Tibial nerve (tissue), 4 donors: ENCODE measurements at regions not wholly inside any gene's neighbourhood (a gene's known extent, or its start where the extent isn't known, plus 50 kb on each side); places are given as distances from the start of the nearest gene placed in this dataset.

Experiments
- DNase-seq, 2 donors: peaks; one replicate each; pipeline ENCODE4 v3.0.0-alpha.2; 2019; ENCODE audit warnings: low spot score in 2 of 2
- H3K27ac ChIP-seq, 4 donors: fragments of 200-600 bp; sonication (generic) in 3 of 4; one replicate each; pipeline ENCODE4 v1.5.1; 2017 to 2019; ENCODE audit warnings: mild to moderate bottlenecking in 1 of 4
- H3K27me3 ChIP-seq, 2 donors: fragments of 200-600 bp; sonication (generic) in 1 of 2; one replicate each; pipeline versions ENCODE4 v1.5.1 to v1.6.0; 2017 to 2019
- H3K36me3 ChIP-seq, 3 donors: fragments of 200-600 bp; sonication (generic); one replicate each; pipeline ENCODE4 v1.5.1; 2018 to 2019
- H3K4me1 ChIP-seq, 4 donors: fragments of 200-600 bp; sonication (generic) in 3 of 4; one replicate each; pipeline ENCODE4 v1.5.1; 2017 to 2019
- H3K4me3 ChIP-seq, 4 donors: fragments of 200-600 bp; sonication (generic) in 3 of 4; one replicate each; pipeline ENCODE4 v1.5.1; 2017 to 2019; ENCODE audit warnings: mild to moderate bottlenecking in 1 of 4, moderate library complexity in 1 of 4
- H3K9me3 ChIP-seq, 4 donors: fragments of 200-600 bp; sonication (generic) in 3 of 4; one replicate each; pipeline ENCODE4 v1.5.1; 2017 to 2019
- CTCF ChIP-seq, 5 experiments: fragments of 200-600 bp in 3 of 5; fragments of 450-650 bp in 2 of 5; sonication (generic) in 3 of 5; IDR thresholded peaks; one replicate each; pipeline ENCODE4 v1.5.1; 2016 to 2019; ENCODE audit warnings: antibody characterized with exemption in 5 of 5, mild to moderate bottlenecking in 3 of 5, moderate library complexity in 2 of 5
- EP300 ChIP-seq, 2 donors: sonication (generic); formaldehyde crosslinking; IDR thresholded peaks; one replicate each; pipeline ENCODE4 v1.6.1; 2017; ENCODE audit warnings: antibody characterized with exemption in 2 of 2, mild to moderate bottlenecking in 1 of 2
- POLR2A ChIP-seq, 2 donors: fragments of 450-650 bp; IDR thresholded peaks; one replicate each; pipeline ENCODE4 v1.6.1; 2017; ENCODE audit warnings: antibody characterized with exemption in 2 of 2, mild to moderate bottlenecking in 2 of 2, moderate library complexity in 2 of 2
- WGBS, 2 donors: methylation state at CpG; one replicate each; pipeline ENCODE4 v1.1.5; 2018; 5-methylcytosine and 5-hydroxymethylcytosine counted together

DNA sequence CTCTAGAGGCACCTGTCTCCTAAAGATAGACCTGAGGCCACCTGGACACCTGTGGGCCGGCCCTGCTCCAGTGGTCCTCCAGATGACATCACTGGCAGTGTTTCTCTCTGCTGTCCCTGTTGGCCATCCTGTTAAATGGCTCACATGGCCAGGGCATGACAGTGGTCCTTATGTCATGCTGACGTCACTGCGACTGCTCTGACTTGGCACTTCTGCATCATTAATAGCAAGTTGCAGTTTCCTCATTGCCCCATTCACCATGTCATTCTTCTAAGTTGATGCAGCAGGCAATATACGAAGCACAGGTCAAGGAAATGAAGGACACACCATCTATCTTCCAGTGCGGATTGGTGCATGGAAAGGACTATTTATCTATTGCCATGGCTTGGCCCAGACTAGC, 1468.5 kb upstream of the TMEM132C start:
- WGBS, 2 donors: 84 to 92% methylated on average over 5 of the region's 5 CpGs
- DNase-seq: no peak
- no peak for TF ChIP-seq EP300 (IDR thresholded peaks at IDR 0.05)
- TF ChIP-seq POLR2A (IDR thresholded peaks at IDR 0.05): no peak
- no peak for TF ChIP-seq CTCF (IDR thresholded peaks at IDR 0.05)
- Histone ChIP-seq H3K27ac (no peak overlapping the region), H3K27me3 (no peaks in the 10 kb centered on the region), H3K36me3 (no peaks in the 10 kb centered on the region), H3K4me1 (no peaks in the 10 kb centered on the region), H3K4me3 (no peak overlapping the region), H3K9me3 (no peaks in the 10 kb centered on the region)

DNA sequence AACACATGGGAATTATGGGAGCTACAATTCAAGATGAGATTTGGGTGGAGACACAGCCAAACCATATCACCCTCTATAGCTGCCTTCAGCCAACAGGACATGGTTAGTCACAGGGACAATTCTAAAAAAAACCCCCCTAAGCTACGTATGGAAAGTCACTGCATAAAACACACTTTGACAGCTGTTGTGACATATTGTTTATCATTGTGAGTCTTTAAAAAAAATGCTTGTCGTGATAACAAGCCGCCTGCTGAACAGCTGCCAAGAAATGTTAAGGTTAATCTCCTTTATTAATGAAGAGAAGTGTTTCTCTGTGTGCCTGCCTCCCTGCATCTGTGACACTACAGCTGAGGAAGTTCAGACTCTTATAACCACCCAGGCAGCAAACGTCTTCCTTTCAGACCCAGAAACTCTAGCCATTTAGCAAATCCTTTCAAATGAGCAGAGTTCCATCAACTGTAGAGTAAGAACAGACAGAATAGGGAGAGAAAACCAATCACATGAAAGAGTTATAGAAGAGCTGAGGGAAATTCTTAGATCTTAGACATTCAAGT, 1459.6 kb upstream of the TMEM132C start:
- no peaks in the 10 kb centered on the region for H3K27me3 ChIP-seq
- no peak overlapping the region for H3K4me3 ChIP-seq
- WGBS, 2 donors: 21 to 34% methylated on average over 4 of the region's 4 CpGs
- no peak overlapping the region for H3K27ac ChIP-seq
- no peaks in the 10 kb centered on the region for H3K4me1 ChIP-seq
- no peak for DNase-seq
- TF ChIP-seq EP300 (IDR thresholded peaks at IDR 0.05): no peak
- TF ChIP-seq POLR2A (IDR thresholded peaks at IDR 0.05): no peak
- no peak for TF ChIP-seq CTCF (IDR thresholded peaks at IDR 0.05)
- no peaks in the 10 kb centered on the region for H3K36me3 ChIP-seq
- no peaks in the 10 kb centered on the region for H3K9me3 ChIP-seq

- Histone ChIP-seq H3K4me1 (no peaks in the 10 kb centered on the region), H3K36me3 (no peaks in the 10 kb centered on the region), H3K9me3 (no peaks in the 10 kb centered on the region), H3K27ac (no peak overlapping the region), H3K27me3 (no peaks in the 10 kb centered on the region), H3K4me3 (no peak overlapping the region)
- TF ChIP-seq POLR2A (IDR thresholded peaks at IDR 0.05) (no peak), CTCF (IDR thresholded peaks at IDR 0.05) (no peak), EP300 (IDR thresholded peaks at IDR 0.05) (no peak)
- 17 to 22% methylated on average over 3 of the region's 3 CpGs for WGBS, 2 donors
- no peak for DNase-seq
Measured at GRCh38 chr12:126811391-126811790, 1455.6 kb upstream of the TMEM132C start.

DNA sequence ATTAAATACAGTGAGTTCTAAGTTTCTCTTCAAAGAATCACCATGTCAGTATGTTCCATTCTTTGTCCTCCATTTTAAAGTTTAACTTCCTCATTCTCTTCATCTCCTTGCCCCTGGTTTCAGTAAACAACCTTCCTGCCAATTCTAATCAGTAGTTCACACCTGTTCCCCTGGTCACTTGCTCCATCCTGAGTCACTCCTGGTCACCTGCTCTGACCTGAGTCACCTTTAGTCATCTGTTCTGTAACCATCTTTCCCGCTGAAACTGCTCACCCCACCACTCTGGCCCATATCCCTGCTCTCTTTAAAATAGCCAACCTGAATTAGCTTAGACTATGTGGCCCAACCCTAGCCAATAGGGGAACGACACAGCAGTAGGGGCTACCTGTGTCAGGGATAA, 1447.4 kb upstream of the TMEM132C start:
- TF ChIP-seq POLR2A (IDR thresholded peaks at IDR 0.05) (no peak), CTCF (IDR thresholded peaks at IDR 0.05) (no peak), EP300 (IDR thresholded peaks at IDR 0.05) (no peak)

DNA sequence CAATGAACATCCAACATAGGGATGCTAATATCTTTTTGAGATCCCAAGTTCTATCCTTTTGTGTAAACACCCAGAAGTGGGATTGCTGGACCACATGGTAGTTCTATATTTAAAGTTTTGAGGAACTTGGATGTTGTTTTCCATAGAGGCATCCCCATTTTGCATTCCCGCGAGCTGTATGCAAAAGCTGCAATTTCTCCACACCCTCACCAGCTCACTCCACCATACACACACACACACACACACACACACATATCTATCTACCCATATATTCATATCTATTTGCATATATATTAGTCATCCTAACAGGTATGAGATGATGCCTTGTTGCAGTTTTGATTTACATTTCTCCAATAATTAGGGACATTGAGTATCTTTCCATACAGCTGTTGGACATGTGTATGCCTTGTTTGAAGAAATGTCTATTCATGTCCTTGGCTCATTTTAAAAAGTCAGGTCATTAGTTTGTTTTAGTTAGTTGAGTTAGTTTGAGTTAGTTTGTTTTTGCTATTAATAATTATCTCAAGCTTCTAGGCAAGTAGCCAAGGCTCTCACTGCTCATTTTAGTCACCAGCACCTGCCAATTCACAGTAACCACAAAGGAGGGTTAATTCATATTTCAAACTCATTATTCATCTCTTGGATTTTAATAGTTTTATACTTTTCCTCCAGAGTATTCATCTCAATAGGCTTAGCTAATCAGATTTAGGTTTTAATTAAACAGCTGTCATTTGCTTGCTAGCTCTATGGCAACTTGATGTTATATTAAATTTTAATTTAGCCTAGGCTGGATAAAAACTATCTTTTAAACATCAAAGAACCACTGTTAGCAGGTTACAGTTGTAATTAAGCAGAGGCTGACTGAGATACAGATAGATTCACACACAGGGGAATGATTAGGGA, 1435.9 kb upstream of the TMEM132C start:
- H3K36me3 ChIP-seq: no peaks in the 10 kb centered on the region
- no peak overlapping the region for H3K27ac ChIP-seq

More for the DNA sequence above, 1447.4 kb upstream of the TMEM132C start:
- no peak overlapping the region for H3K27ac ChIP-seq
- WGBS, 2 donors: 68 to 75% methylated on average over 2 of the region's 2 CpGs
- H3K4me3 ChIP-seq: no peak overlapping the region
- H3K9me3 ChIP-seq: peaks cover 0 to 20% (median 0%) of the 10 kb centered on the region in 4 donors
- H3K27me3 ChIP-seq: no peaks in the 10 kb centered on the region
- H3K36me3 ChIP-seq: no peaks in the 10 kb centered on the region
- DNase-seq: no peak
- H3K4me1 ChIP-seq: no peaks in the 10 kb centered on the region

More for the DNA sequence above, 1435.9 kb upstream of the TMEM132C start:
- DNase-seq: no peak
- H3K27me3 ChIP-seq: no peaks in the 10 kb centered on the region
- H3K9me3 ChIP-seq: peaks cover 0 to 35% (median 0%) of the 10 kb centered on the region in 4 donors
- 88 to 90% methylated on average over 2 of the region's 2 CpGs for WGBS, 2 donors
- TF ChIP-seq POLR2A (IDR thresholded peaks at IDR 0.05): no peak
- TF ChIP-seq EP300 (IDR thresholded peaks at IDR 0.05): no peak
- TF ChIP-seq CTCF (IDR thresholded peaks at IDR 0.05): no peak
- no peaks in the 10 kb centered on the region for H3K4me1 ChIP-seq
- no peak overlapping the region for H3K4me3 ChIP-seq
